IMR-90 (cell line): ENCODE measurements at regions not wholly inside any gene's neighbourhood (a gene's known extent, or its start where the extent isn't known, plus 50 kb on each side); places are given as distances from the start of the nearest gene placed in this dataset.

Experiments used
- ATAC-seq: fragments of 200-7000 bp; cut with Tn5 transposase; 2 replicates; pipeline ENCODE4 v1.9.1; 2020; ENCODE audit warnings: low read depth, mild to moderate bottlenecking, moderate library complexity
- BruUV-seq: library from RNA; stranded (reverse); fragments of 400-500 nt; replicated peaks from 2 replicates; lab custom pipeline; 2021; lab: Mats Ljungman, UMichigan
- CTCF ChIA-PET: fragments of 300-600 bp; formaldehyde crosslinking; extraction: SDS; loops from one replicate; lab custom pipeline; 2021; ENCODE audit warnings: antibody characterized with exemption; lab: Yijun Ruan, JAX
- POLR2A ChIA-PET: fragments of 300-600 bp; sonication (Branson Sonifier 250); formaldehyde crosslinking; loops from one replicate; lab custom pipeline; 2022; ENCODE audit warnings: antibody characterized with exemption; ENCODE audit not compliant: unreplicated experiment; lab: Charles Lee
- DNase-seq: peaks from one replicate; pipeline ENCODE4 v3.0.0; 2013
- H2AFZ ChIP-seq: replicated peaks from 2 replicates; pipeline ENCODE3; 2013; ENCODE audit warnings: low read length, mild to moderate bottlenecking; ENCODE audit not compliant: poor library complexity
- H2AK5ac ChIP-seq: 2 replicates; pipeline ENCODE4 v1.6.1; 2013; ENCODE audit warnings: low read depth, low read length, inconsistent platforms
- H2AK9ac ChIP-seq: replicated peaks from 2 replicates; pipeline ENCODE3; 2013; ENCODE audit warnings: mild to moderate bottlenecking, low read depth, low read length, moderate library complexity; ENCODE audit not compliant: poor library complexity
- H2BK120ac ChIP-seq: 2 replicates; pipeline ENCODE4 v1.6.1; 2013; ENCODE audit warnings: low read depth, low read length, inconsistent platforms
- H2BK15ac ChIP-seq: 3 replicates; pipeline ENCODE4 v1.6.1; 2013; ENCODE audit warnings: low read depth, low read length, inconsistent platforms
- H2BK20ac ChIP-seq: 2 replicates; pipeline ENCODE4 v1.6.1; 2013; ENCODE audit warnings: low read depth, mild to moderate bottlenecking, inconsistent platforms, low read length, moderate library complexity
- H2BK5ac ChIP-seq: 2 replicates; pipeline ENCODE4 v1.6.1; 2013; ENCODE audit warnings: mild to moderate bottlenecking, low read depth, low read length, inconsistent platforms; ENCODE audit not compliant: poor library complexity, severe bottlenecking
- H3K14ac ChIP-seq: replicated peaks from 2 replicates; pipeline ENCODE4 v1.6.1; 2013; ENCODE audit warnings: low read depth, low read length, inconsistent platforms
- H3K18ac ChIP-seq: 2 replicates; pipeline ENCODE4 v1.6.1; 2013; ENCODE audit warnings: low read depth, low read length, control low read depth
- H3K23ac ChIP-seq: 2 replicates; pipeline ENCODE4 v1.6.1; 2013; ENCODE audit warnings: low read depth, low read length, inconsistent platforms
- H3K27ac ChIP-seq: 2 replicates; pipeline ENCODE4 v1.5.1; 2013; ENCODE audit warnings: mild to moderate bottlenecking, control low read depth, low read length; ENCODE audit not compliant: insufficient read depth
- H3K27me3 ChIP-seq: 2 replicates; pipeline ENCODE4 v1.6.1; 2013; ENCODE audit warnings: low read length; ENCODE audit not compliant: control insufficient read depth, insufficient read depth
- H3K36me3 ChIP-seq: 2 replicates; pipeline ENCODE4 v1.6.1; 2013; ENCODE audit warnings: low read length, mixed read lengths; ENCODE audit not compliant: control insufficient read depth, insufficient read depth
- H3K4ac ChIP-seq: 2 replicates; pipeline ENCODE4 v1.6.1; 2013; ENCODE audit warnings: low read depth, low read length, inconsistent platforms
- H3K4me1 ChIP-seq: 2 replicates; pipeline ENCODE4 v1.6.1; 2013; ENCODE audit warnings: low read length, mixed read lengths; ENCODE audit not compliant: control insufficient read depth, insufficient read depth
- H3K4me2 ChIP-seq: 2 replicates; pipeline ENCODE4 v1.6.1; 2013; ENCODE audit warnings: low read depth, mild to moderate bottlenecking, control low read depth, low read length, moderate library complexity
- H3K4me3 ChIP-seq: 2 replicates; pipeline ENCODE4 v1.5.1; 2013; ENCODE audit warnings: low read depth, mild to moderate bottlenecking, control low read depth, low read length, moderate library complexity; ENCODE audit not compliant: insufficient read depth
- H3K56ac ChIP-seq: 2 replicates; pipeline ENCODE4 v1.6.1; 2013; ENCODE audit warnings: low read length, inconsistent platforms; ENCODE audit not compliant: insufficient read depth; ENCODE audit errors: extremely low read depth
- H3K79me1 ChIP-seq, 2 experiments: 2 replicates each; pipeline ENCODE4 v1.6.1; 2013; ENCODE audit warnings: low read length in 2 of 2, inconsistent platforms in 1 of 2, low read depth in 1 of 2
- H3K9ac ChIP-seq: 2 replicates; pipeline ENCODE4 v1.6.1; 2013; ENCODE audit warnings: low read depth, low read length, control low read depth
- H3K9me1 ChIP-seq: 2 replicates; pipeline ENCODE4 v1.6.1; 2013; ENCODE audit warnings: low read length, inconsistent platforms; ENCODE audit not compliant: insufficient read depth
- H3K9me3 ChIP-seq: 2 replicates; pipeline ENCODE4 v1.6.1; 2013; ENCODE audit warnings: low read length; ENCODE audit not compliant: control insufficient read depth, insufficient read depth
- H4K20me1 ChIP-seq: 2 replicates; pipeline ENCODE4 v1.6.1; 2013; ENCODE audit warnings: low read length, inconsistent platforms; ENCODE audit not compliant: insufficient read depth
- H4K5ac ChIP-seq: 2 replicates; pipeline ENCODE4 v1.6.1; 2013; ENCODE audit warnings: mild to moderate bottlenecking, low read depth, low read length, control low read depth
- H4K8ac ChIP-seq, 2 experiments: 2 replicates each; pipeline ENCODE4 v1.6.1; 2013; ENCODE audit warnings: low read depth in 2 of 2, low read length in 2 of 2, control low read depth in 1 of 2, inconsistent platforms in 1 of 2
- H4K91ac ChIP-seq: 2 replicates; pipeline ENCODE4 v1.6.1; 2013; ENCODE audit warnings: low read depth, low read length, inconsistent platforms; ENCODE audit not compliant: insufficient read depth
- SMC3 ChIP-seq: fragments of 150-350 bp; IDR thresholded peaks from 2 replicates; pipeline ENCODE4 v1.6.1; 2016; ENCODE audit warnings: low read depth, mild to moderate bottlenecking, antibody characterized with exemption, low read length, moderate library complexity
- WGBS, 2 experiments: methylation state at CpG; one replicate each; pipeline versions ENCODE4 v1.1.5 to v1.1.7; 2013; ENCODE audit warnings: missing lambda C conversion rate in 2 of 2; ENCODE audit not compliant: insufficient read length in 1 of 2; ENCODE audit errors: extremely low coverage in 2 of 2; 5-methylcytosine and 5-hydroxymethylcytosine counted together
- dilution Hi-C: fragments of 300-500 bp; cut with HindIII; formaldehyde crosslinking; loops from one replicate; pipeline ENCODE4 v1.14.3; 2018; ENCODE audit warnings: low sequenced_read_pairs; ENCODE audit not compliant: unreplicated experiment
- in situ Hi-C: fragments of 300-500 bp; cut with MboI; formaldehyde crosslinking; loops from 3 replicates; pipeline ENCODE4 v1.14.3; 2019; ENCODE audit warnings: low sequenced_read_pairs, inconsistent platforms, mixed read lengths
- intact Hi-C: fragments of 100-400 bp; cut with micrococcal nuclease; formaldehyde crosslinking; loops from 2 replicates; pipeline ENCODE4 v1.10.0; 2022

GRCh38 chr4:14403132-14403531, 599.1 kb upstream of the CPEB2 start:
- Histone ChIP-seq H3K27ac (no peak overlapping the region), H3K27me3 (no peaks in the 10 kb centered on the region), H3K23ac (no peak overlapping the region), H3K36me3 (no peaks in the 10 kb centered on the region), H3K56ac (no peak overlapping the region), H3K4ac (no peak overlapping the region), H2AFZ (no peak overlapping the region), H2BK5ac (no peak overlapping the region), H3K4me2 (no peak overlapping the region), H4K91ac (no peak overlapping the region), H2BK15ac (no peak overlapping the region), H3K79me1 (no peaks in the 10 kb centered on the region), H3K9me1 (no peaks in the 10 kb centered on the region), H4K8ac (no peak overlapping the region), H4K5ac (no peak overlapping the region), H3K4me1 (no peaks in the 10 kb centered on the region), H2AK5ac (no peak overlapping the region), H4K20me1 (no peaks in the 10 kb centered on the region), H3K14ac (no peak overlapping the region), H2AK9ac (no peak overlapping the region), H3K4me3 (no peak overlapping the region), H2BK20ac (no peak overlapping the region), H3K18ac (no peak overlapping the region), H3K9ac (no peak overlapping the region), H2BK120ac (no peak overlapping the region), H3K9me3 (no peaks in the 10 kb centered on the region)
- DNase-seq (no peak), ATAC-seq (no peak)
- ChIA-PET CTCF (no interaction called here), POLR2A (no interaction called here)
- in situ Hi-C loops (no loop called here), intact Hi-C loops (no loop called here), dilution Hi-C loops (no loop called here)
- 0% methylated on average over 1 of the region's 1 CpG; no CpG with 5 or more reads in 1 of the 2 experiments for WGBS, 2 experiments
- no TSS peak for BruUV-seq
- TF ChIP-seq SMC3 = no peak
